Bronchial epithelial cell (primary cell): ENCODE measurements at regions not wholly inside any gene's neighbourhood (a gene's known extent, or its start where the extent isn't known, plus 50 kb on each side); places are given as distances from the start of the nearest gene placed in this dataset.

ENCODE experiments used
- DNase-seq: peaks from one replicate; pipeline ENCODE4 v3.0.0-alpha.2; 2010; ENCODE audit warnings: low read depth
- FAIRE-seq: peaks from 2 replicates; lab custom pipeline; 2011; peaks lifted over from hg19 to GRCh38; lab: Jason Lieb, UNC
- H3K27me3 ChIP-seq: 2 replicates; pipeline ENCODE4 v1.5.1; 2011; ENCODE audit warnings: low read length; ENCODE audit not compliant: control insufficient read depth, insufficient read depth
- H3K36me3 ChIP-seq: 2 replicates; pipeline ENCODE4 v1.5.1; 2011; ENCODE audit warnings: low read length; ENCODE audit not compliant: control insufficient read depth, insufficient read depth
- H3K4me3 ChIP-seq: 2 replicates; pipeline ENCODE4 v1.5.1; 2011; ENCODE audit warnings: mild to moderate bottlenecking, low read depth, low read length, control low read depth
- CTCF ChIP-seq: IDR thresholded peaks from 2 replicates; pipeline ENCODE4 v1.5.1; 2011; ENCODE audit warnings: mild to moderate bottlenecking, moderate library complexity, low read length, control low read depth, inconsistent platforms; ENCODE audit not compliant: insufficient read depth, severe bottlenecking

- FAIRE-seq = no peak
- peaks cover 3% of the 10 kb centered on the region for H3K27me3 ChIP-seq
- H3K4me3 ChIP-seq = no peak overlapping the region
- no peaks in the 10 kb centered on the region for H3K36me3 ChIP-seq
- DNase-seq = no peak
- no peak for TF ChIP-seq CTCF
Observed at GRCh38 chr11:64474680-64475079, 81.1 kb upstream of the SLC22A11 start.

- FAIRE-seq (no peak), DNase-seq (no peak)
- no peak overlapping the region for H3K4me3 ChIP-seq
- no peaks in the 10 kb centered on the region for H3K36me3 ChIP-seq
- no peak for TF ChIP-seq CTCF
- peaks cover 3% of the 10 kb centered on the region for H3K27me3 ChIP-seq
Observed at GRCh38 chr11:64475145-64475544, 80.6 kb upstream of the SLC22A11 start.

GRCh38 chr11:64476881-64477280 lies 78.9 kb upstream of the SLC22A11 start:
- FAIRE-seq (no peak), DNase-seq (no peak)
- Histone ChIP-seq H3K27me3 (peaks cover 3% of the 10 kb centered on the region), H3K4me3 (no peak overlapping the region), H3K36me3 (no peaks in the 10 kb centered on the region)
- TF ChIP-seq CTCF = no peak

- FAIRE-seq = no peak
- Histone ChIP-seq H3K27me3 (peaks cover 3% of the 10 kb centered on the region), H3K36me3 (no peaks in the 10 kb centered on the region), H3K4me3 (no peak overlapping the region)
- DNase-seq = no peak
- TF ChIP-seq CTCF = no peak
Observed at GRCh38 chr11:64477675-64478074, 78.1 kb upstream of the SLC22A11 start.

GRCh38 chr11:64482588-64482987 lies 73.2 kb upstream of the SLC22A11 start:
- no peak for TF ChIP-seq CTCF
- no peak for DNase-seq
- H3K4me3 ChIP-seq = no peak overlapping the region
- H3K27me3 ChIP-seq = peaks cover 3% of the 10 kb centered on the region
- H3K36me3 ChIP-seq = no peaks in the 10 kb centered on the region
- FAIRE-seq = no peak
